Spleen (tissue), 11 donors: ENCODE measurements at regions not wholly inside any gene's neighbourhood (a gene's known extent, or its start where the extent isn't known, plus 50 kb on each side); places are given as distances from the start of the nearest gene placed in this dataset.

ENCODE experiments used
- DNase-seq: peaks from one replicate; pipeline ENCODE4 v3.0.0-alpha.2; 2020
- H3K27ac ChIP-seq, 8 donors: fragments of 200-600 bp; sonication (generic) in 7 of 8; 1 replicate in 4 of 8; 2 replicates in 4 of 8; pipeline versions ENCODE4 v1.5.0 to v1.8.0; 2016 to 2021; ENCODE audit warnings: inconsistent platforms in 4 of 8, mild to moderate bottlenecking in 4 of 8, moderate library complexity in 1 of 8
- H3K27me3 ChIP-seq, 7 donors: fragments of 200-600 bp; sonication (generic) in 6 of 7; replicated peaks in 1 of 7; 1 replicate in 4 of 7; 2 replicates in 3 of 7; pipeline versions ENCODE4 v1.5.0 to v1.8.0; 2016 to 2021; ENCODE audit warnings: inconsistent platforms in 3 of 7, mild to moderate bottlenecking in 1 of 7
- H3K36me3 ChIP-seq, 6 donors: fragments of 200-600 bp; sonication (generic) in 5 of 6; 1 replicate in 4 of 6; 2 replicates in 2 of 6; pipeline versions ENCODE4 v1.5.0 to v1.8.0; 2016 to 2021; ENCODE audit warnings: inconsistent platforms in 2 of 6
- H3K4me1 ChIP-seq, 6 donors: fragments of 200-600 bp; sonication (generic) in 5 of 6; 1 replicate in 3 of 6; 2 replicates in 3 of 6; pipeline versions ENCODE4 v1.5.0 to v1.8.0; 2016 to 2021; ENCODE audit warnings: inconsistent platforms in 3 of 6
- H3K4me3 ChIP-seq, 8 donors: fragments of 200-600 bp; sonication (generic) in 7 of 8; 1 replicate in 4 of 8; 2 replicates in 4 of 8; pipeline versions ENCODE4 v1.5.0 to v1.8.0; 2016 to 2021; ENCODE audit warnings: inconsistent platforms in 4 of 8, mild to moderate bottlenecking in 4 of 8, moderate library complexity in 2 of 8
- H3K9me3 ChIP-seq, 8 donors: fragments of 200-600 bp; sonication (generic) in 7 of 8; 1 replicate in 4 of 8; 2 replicates in 4 of 8; pipeline versions ENCODE4 v1.5.0 to v1.8.0; 2016 to 2021; ENCODE audit warnings: inconsistent platforms in 4 of 8
- POLR2A ChIP-seq, 3 donors: fragments of 450-650 bp; IDR thresholded peaks; one replicate each; pipeline ENCODE4 v1.5.1; 2017; ENCODE audit warnings: antibody characterized with exemption in 3 of 3, mild to moderate bottlenecking in 1 of 3
- POLR2AphosphoS5 ChIP-seq, 3 donors: sonication (generic); formaldehyde crosslinking; IDR thresholded peaks; one replicate each; pipeline ENCODE4 v1.5.1; 2017; ENCODE audit warnings: antibody characterized with exemption in 3 of 3
- WGBS, 5 donors: extraction: QIAGEN DNeasy Blood & Tissue Kit in 3 of 5; methylation state at CpG; one replicate each; pipeline versions ENCODE4 v1.1.5 to v1.1.7; 2013 to 2018; 5-methylcytosine and 5-hydroxymethylcytosine counted together
- intact Hi-C: fragments of 100-400 bp; cut with DNase I; formaldehyde crosslinking; loops from one replicate; pipeline ENCODE4 v1.15.0; 2023; ENCODE audit warnings: low total_unique reads
- TF ChIP-seq, protein P1 (sequence below), 11 experiments: fragments of 200-600 bp in 7 of 11; fragments of 450-650 bp in 4 of 11; sonication (generic) in 4 of 11; IDR thresholded peaks in 8 of 11; conservative IDR thresholded peaks in 3 of 11; 1 replicate in 7 of 11; 2 replicates in 4 of 11; pipeline versions ENCODE4 v1.4.0 to v1.8.0; 2016 to 2021; ENCODE audit warnings: antibody characterized with exemption in 11 of 11, inconsistent platforms in 4 of 11, mild to moderate bottlenecking in 1 of 11
- donor health status: healthy with polysubstance abuse.
- donor health status: DM: no; HTN: no; CAD: no; lungs with moderate emphysema.
- donor health status: DM: no; HTN: no; CAD: no.
- donor health status: Bipolar disorder and iron deficiency.
- donor health status: healthy.
- donor health status: DM: no; HTN: no; CAD: no.
- donor health status: DM: yes; HTN: yes; CAD: no.

- H3K27ac ChIP-seq, result no peak overlapping the region
- H3K27me3 ChIP-seq, result no peaks in the 10 kb centered on the region
- intact Hi-C loops, result no loop called here
- no peak overlapping the region for H3K4me3 ChIP-seq
- peaks cover 0 to 27% (median 10%) of the 10 kb centered on the region in 8 donors for H3K9me3 ChIP-seq
- H3K4me1 ChIP-seq, result no peaks in the 10 kb centered on the region
- no peak for DNase-seq
- TF ChIP-seq, protein P1, sequence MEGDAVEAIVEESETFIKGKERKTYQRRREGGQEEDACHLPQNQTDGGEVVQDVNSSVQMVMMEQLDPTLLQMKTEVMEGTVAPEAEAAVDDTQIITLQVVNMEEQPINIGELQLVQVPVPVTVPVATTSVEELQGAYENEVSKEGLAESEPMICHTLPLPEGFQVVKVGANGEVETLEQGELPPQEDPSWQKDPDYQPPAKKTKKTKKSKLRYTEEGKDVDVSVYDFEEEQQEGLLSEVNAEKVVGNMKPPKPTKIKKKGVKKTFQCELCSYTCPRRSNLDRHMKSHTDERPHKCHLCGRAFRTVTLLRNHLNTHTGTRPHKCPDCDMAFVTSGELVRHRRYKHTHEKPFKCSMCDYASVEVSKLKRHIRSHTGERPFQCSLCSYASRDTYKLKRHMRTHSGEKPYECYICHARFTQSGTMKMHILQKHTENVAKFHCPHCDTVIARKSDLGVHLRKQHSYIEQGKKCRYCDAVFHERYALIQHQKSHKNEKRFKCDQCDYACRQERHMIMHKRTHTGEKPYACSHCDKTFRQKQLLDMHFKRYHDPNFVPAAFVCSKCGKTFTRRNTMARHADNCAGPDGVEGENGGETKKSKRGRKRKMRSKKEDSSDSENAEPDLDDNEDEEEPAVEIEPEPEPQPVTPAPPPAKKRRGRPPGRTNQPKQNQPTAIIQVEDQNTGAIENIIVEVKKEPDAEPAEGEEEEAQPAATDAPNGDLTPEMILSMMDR (IDR thresholded peaks at IDR 0.05 in 8 of 11, conservative IDR thresholded peaks at IDR 0.05 in 3 of 11), result no peak
- TF ChIP-seq POLR2A (IDR thresholded peaks at IDR 0.05), result no peak
- TF ChIP-seq POLR2AphosphoS5 (IDR thresholded peaks at IDR 0.05), result no peak
- H3K36me3 ChIP-seq, result no peaks in the 10 kb centered on the region
These were observed 107.6 kb upstream of the RXFP2 start for GRCh38 chr13:31631746-31632145.

DNA sequence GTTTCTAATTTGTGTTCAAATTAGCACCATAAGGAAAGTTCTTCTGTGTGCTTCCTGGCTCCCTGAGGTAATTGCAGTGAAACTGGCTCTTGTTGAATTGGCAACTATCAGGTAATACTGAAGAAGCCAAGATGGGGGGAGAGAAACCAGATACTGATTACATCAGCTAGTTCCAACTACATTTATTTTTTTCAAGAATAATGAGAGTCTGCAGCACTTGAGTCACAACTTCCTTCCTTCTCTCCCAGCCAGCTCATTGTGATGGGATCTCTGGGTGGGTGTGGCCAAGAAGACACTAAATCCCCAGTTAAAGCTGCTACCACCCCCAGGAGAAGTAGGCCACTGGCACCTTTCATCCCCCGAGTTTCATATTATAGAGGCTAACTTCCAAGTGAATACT lies 100.7 kb upstream of the RXFP2 start:
- no peak for DNase-seq
- Histone ChIP-seq H3K4me3 (no peak overlapping the region), H3K27me3 (peaks cover 0 to 3% (median 0%) of the 10 kb centered on the region in 7 donors), H3K9me3 (peaks cover 0 to 20% (median 10%) of the 10 kb centered on the region in 8 donors), H3K36me3 (no peaks in the 10 kb centered on the region), H3K4me1 (no peaks in the 10 kb centered on the region), H3K27ac (no peak overlapping the region)
- TF ChIP-seq POLR2AphosphoS5 (IDR thresholded peaks at IDR 0.05), result no peak
- TF ChIP-seq, protein P1 (IDR thresholded peaks at IDR 0.05 in 8 of 11, conservative IDR thresholded peaks at IDR 0.05 in 3 of 11), result no peak
- no peak for TF ChIP-seq POLR2A (IDR thresholded peaks at IDR 0.05)
- intact Hi-C loops, result no loop called here
- WGBS, 5 donors, result 63 to 94% (median 80%) methylated on average over 1 of the region's 1 CpG

DNA sequence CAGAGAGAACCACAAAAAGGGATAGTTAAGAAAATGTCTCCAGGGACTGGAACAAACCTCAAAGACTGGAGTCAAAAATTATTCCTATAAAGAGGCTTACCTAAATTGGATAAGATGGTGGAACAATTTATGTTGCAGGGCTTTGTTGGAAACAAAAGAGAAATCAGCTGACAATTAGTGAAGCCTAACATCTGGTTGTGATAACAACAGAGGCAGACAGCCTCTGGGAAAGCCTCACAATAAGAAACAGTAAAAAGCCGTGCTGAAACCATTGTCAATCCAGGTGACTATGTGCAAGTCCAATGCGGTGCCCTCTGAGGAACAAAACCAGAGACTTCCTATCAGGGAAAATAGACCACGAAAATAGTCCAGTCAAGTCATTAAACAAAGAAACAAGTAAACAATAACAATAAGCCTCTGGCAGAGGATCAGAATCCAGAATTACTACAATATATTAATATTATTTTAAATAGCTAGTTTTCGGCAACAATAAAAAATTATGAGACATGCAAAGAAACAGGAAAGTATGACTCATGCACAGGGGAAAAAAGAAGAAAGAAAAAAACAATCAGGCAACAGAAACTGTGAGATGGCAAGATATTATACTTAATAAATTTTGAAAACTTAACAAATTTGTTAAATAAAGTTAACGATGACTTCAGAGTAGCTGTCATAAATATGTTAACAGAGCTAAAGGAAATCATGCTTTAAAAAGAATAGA lies 99.7 kb upstream of the RXFP2 start:
- no peaks in the 10 kb centered on the region for H3K4me1 ChIP-seq
- peaks cover 0 to 3% (median 0%) of the 10 kb centered on the region in 7 donors for H3K27me3 ChIP-seq
- WGBS, 5 donors, result 73 to 82% (median 78%) methylated on average over 5 of the region's 5 CpGs
- H3K9me3 ChIP-seq, result peaks cover 0 to 15% (median 4%) of the 10 kb centered on the region in 8 donors
- no peak overlapping the region for H3K27ac ChIP-seq
- no peak for TF ChIP-seq POLR2AphosphoS5 (IDR thresholded peaks at IDR 0.05)
- no peak for TF ChIP-seq POLR2A (IDR thresholded peaks at IDR 0.05)
- TF ChIP-seq, protein P1 (IDR thresholded peaks at IDR 0.05 in 8 of 11, conservative IDR thresholded peaks at IDR 0.05 in 3 of 11), result no peak
- intact Hi-C loops, result no loop called here
- no peaks in the 10 kb centered on the region for H3K36me3 ChIP-seq
- DNase-seq, result no peak
- H3K4me3 ChIP-seq, result no peak overlapping the region

GRCh38 chr13:31649766-31650165 lies 89.6 kb upstream of the RXFP2 start:
- TF ChIP-seq POLR2A (IDR thresholded peaks at IDR 0.05) (no peak), POLR2AphosphoS5 (IDR thresholded peaks at IDR 0.05) (no peak)
- TF ChIP-seq, protein P1 (IDR thresholded peaks at IDR 0.05 in 8 of 11, conservative IDR thresholded peaks at IDR 0.05 in 3 of 11), result no peak
- H3K27me3 ChIP-seq, result no peaks in the 10 kb centered on the region
- no peaks in the 10 kb centered on the region for H3K9me3 ChIP-seq
- no peaks in the 10 kb centered on the region for H3K4me1 ChIP-seq
- 74 to 96% (median 90%) methylated on average over 4 of the region's 4 CpGs for WGBS, 5 donors
- no peaks in the 10 kb centered on the region for H3K36me3 ChIP-seq
- no peak overlapping the region for H3K27ac ChIP-seq
- intact Hi-C loops, result no loop called here
- no peak for DNase-seq
- H3K4me3 ChIP-seq, result no peak overlapping the region
